A673 (cell line): ENCODE measurements at regions not wholly inside any gene's neighbourhood (a gene's known extent, or its start where the extent isn't known, plus 50 kb on each side); places are given as distances from the start of the nearest gene placed in this dataset.

Experiments used
- CTCF ChIP-seq: fragments of 300-800, 200-600 bp; sonication (generic); conservative IDR thresholded peaks from 2 replicates; pipeline ENCODE4 v1.5.1; 2017; ENCODE audit warnings: low read depth, mild to moderate bottlenecking, antibody characterized with exemption, low read length, moderate library complexity, mixed read lengths
- EZH2 ChIP-seq: fragments of 200-600 bp; sonication (generic); IDR thresholded peaks from 2 replicates; pipeline ENCODE4 v1.6.1; 2017; ENCODE audit warnings: borderline replicate concordance, low read depth, mild to moderate bottlenecking, mixed read lengths, antibody characterized with exemption, low read length; ENCODE audit not compliant: poor library complexity, severe bottlenecking

- TF ChIP-seq CTCF (no peak), EZH2 (no peak)
Observed at GRCh38 chr20:60704147-60704546, 547.9 kb upstream of the CDH4 start.
